ENCODE measurements at regions not wholly inside any gene's neighbourhood (a gene's known extent, or its start where the extent isn't known, plus 50 kb on each side); places are given as distances from the start of the nearest gene placed in this dataset.
"Not testable (repeated sequence)": the region's sequence is repeated elsewhere in the genome, so short reads cannot be mapped to it uniquely, and the experiment has no call there.

GRCh38 chr6:11427091-11427722, 110.3 kb upstream of the TMEM170B start:
- no peak for DNase-seq

GRCh38 chr6:11426571-11426970, 111.0 kb upstream of the TMEM170B start:
- DNase-seq, result no peak

- DNase-seq, result no peak
Observed at GRCh38 chr6:11425876-11426275, 111.7 kb upstream of the TMEM170B start.

- no peak for DNase-seq
Observed at GRCh38 chr6:11425431-11425871, 112.1 kb upstream of the TMEM170B start.

- no peak for DNase-seq
Observed at GRCh38 chr6:11424395-11425034, 113.0 kb upstream of the TMEM170B start.

- DNase-seq, result no peak
Observed at GRCh38 chr6:11423667-11424066, 113.9 kb upstream of the TMEM170B start.

- DNase-seq, result no peak
Observed at GRCh38 chr6:11423072-11423471, 114.5 kb upstream of the TMEM170B start.

- DNase-seq, result no peak
Observed at GRCh38 chr6:11419763-11420453, 117.6 kb upstream of the TMEM170B start.

- DNase-seq, result no peak
Observed at GRCh38 chr6:11418290-11418905, 119.2 kb upstream of the TMEM170B start.

- no peak for DNase-seq
Observed at GRCh38 chr6:11416936-11417576, 120.5 kb upstream of the TMEM170B start.

GRCh38 chr6:11416099-11416935, 121.2 kb upstream of the TMEM170B start:
- not testable (repeated sequence) for DNase-seq

GRCh38 chr6:11415557-11415956, 122.0 kb upstream of the TMEM170B start:
- DNase-seq, result no peak

- no peak for DNase-seq
Observed at GRCh38 chr6:11414176-11414963, 123.2 kb upstream of the TMEM170B start.

- DNase-seq, result no peak
Observed at GRCh38 chr6:11413728-11414127, 123.8 kb upstream of the TMEM170B start.

GRCh38 chr6:11413117-11413687, 124.3 kb upstream of the TMEM170B start:
- no peak for DNase-seq

GRCh38 chr6:11412616-11413015, 124.9 kb upstream of the TMEM170B start:
- no peak for DNase-seq

GRCh38 chr6:11412011-11412424, 125.5 kb upstream of the TMEM170B start:
- DNase-seq, result no peak

- no peak for DNase-seq
Observed at GRCh38 chr6:11411593-11411992, 126.0 kb upstream of the TMEM170B start.

- no peak for DNase-seq
Observed at GRCh38 chr6:11410539-11411307, 126.8 kb upstream of the TMEM170B start.
